Natural killer cell (primary cell): ENCODE measurements at regions not wholly inside any gene's neighbourhood (a gene's known extent, or its start where the extent isn't known, plus 50 kb on each side); places are given as distances from the start of the nearest gene placed in this dataset.

Experiments used
- ATAC-seq, 3 donors: fragments of 150-1000 bp in 2 of 3; fragments of 200-7000 bp in 1 of 3; cut with Tn5 transposase; 1 replicate in 1 of 3; 2 replicates in 2 of 3; pipeline ENCODE4 v1.10.0; 2021; ENCODE audit warnings: mild to moderate bottlenecking in 2 of 3, moderate library complexity in 2 of 3
- DNase-seq, 2 donors: peaks; one replicate each; pipeline versions ENCODE4 v3.0.0 to v3.0.0-alpha.2; 2013 to 2021; ENCODE audit warnings: mixed read lengths in 1 of 2
- H3K27ac ChIP-seq: one replicate; pipeline ENCODE4 v1.5.1; 2013; ENCODE audit warnings: mild to moderate bottlenecking, low read length
- H3K27me3 ChIP-seq: one replicate; pipeline ENCODE4 v1.6.1; 2013; ENCODE audit warnings: low read length; ENCODE audit not compliant: control insufficient read depth, insufficient read depth
- H3K36me3 ChIP-seq: one replicate; pipeline ENCODE4 v1.6.1; 2013; ENCODE audit warnings: low read length; ENCODE audit not compliant: control insufficient read depth, insufficient read depth
- H3K4me1 ChIP-seq: one replicate; pipeline ENCODE4 v1.6.1; 2013; ENCODE audit warnings: low read length; ENCODE audit not compliant: control insufficient read depth, insufficient read depth
- H3K4me3 ChIP-seq: one replicate; pipeline ENCODE4 v1.5.1; 2013; ENCODE audit warnings: low read length
- H3K9me3 ChIP-seq: one replicate; pipeline ENCODE4 v1.6.1; 2013; ENCODE audit warnings: low read length; ENCODE audit not compliant: control insufficient read depth, insufficient read depth
- H3K27ac Mint-ChIP-seq, 2 donors: one replicate each; pipeline ENCODE4 v1.8.0; 2022; ENCODE audit warnings: mild to moderate bottlenecking in 2 of 2, mixed read lengths in 2 of 2, moderate library complexity in 1 of 2
- H3K27me3 Mint-ChIP-seq, 2 donors: one replicate each; pipeline ENCODE4 v1.8.0; 2022; ENCODE audit warnings: low read depth in 2 of 2, mixed read lengths in 2 of 2
- H3K36me3 Mint-ChIP-seq: one replicate; pipeline ENCODE4 v1.8.0; 2022; ENCODE audit warnings: mixed read lengths
- H3K4me1 Mint-ChIP-seq, 2 donors: one replicate each; pipeline ENCODE4 v1.8.0; 2022; ENCODE audit warnings: mixed read lengths in 2 of 2
- H3K4me3 Mint-ChIP-seq: one replicate; pipeline ENCODE4 v1.8.0; 2022; ENCODE audit warnings: mild to moderate bottlenecking, moderate library complexity, mixed read lengths
- H3K9me3 Mint-ChIP-seq, 2 donors: one replicate each; pipeline ENCODE4 v1.8.0; 2022; ENCODE audit warnings: mixed read lengths in 2 of 2
- CTCF ChIP-seq: fragments of 200-600 bp; IDR thresholded peaks from one replicate; pipeline ENCODE4 v1.8.0; 2022; ENCODE audit warnings: antibody characterized with exemption
- WGBS: methylation state at CpG from one replicate; pipeline ENCODE4 v1.1.7; 2013; ENCODE audit warnings: missing lambda C conversion rate; ENCODE audit not compliant: insufficient coverage; 5-methylcytosine and 5-hydroxymethylcytosine counted together
- intact Hi-C: fragments of 100-400 bp; cut with micrococcal nuclease; formaldehyde crosslinking; loops from one replicate; pipeline ENCODE4 v1.14.2; 2022

GRCh38 chr12:130240831-130241590, 78.7 kb downstream of the FZD10 start:
- Histone ChIP-seq H3K27me3 (no peaks in the 10 kb centered on the region), H3K4me1 (no peaks in the 10 kb centered on the region), H3K27ac (no peak overlapping the region), H3K4me3 (no peak overlapping the region), H3K9me3 (peaks cover 3% of the 10 kb centered on the region), H3K36me3 (no peaks in the 10 kb centered on the region)
- ATAC-seq (no peak), DNase-seq (no peak)
- peaks cover 0 to 6% of the 10 kb centered on the region in 2 donors for H3K9me3 Mint-ChIP-seq
- 79% methylated on average over 13 of the region's 13 CpGs for WGBS
- intact Hi-C loops, result no loop called here
- TF ChIP-seq CTCF, result no peak
- H3K27me3 Mint-ChIP-seq, result no peaks in the 10 kb centered on the region
- no peak overlapping the region for H3K27ac Mint-ChIP-seq
- H3K4me1 Mint-ChIP-seq, result no peaks in the 10 kb centered on the region
- no peak overlapping the region for H3K4me3 Mint-ChIP-seq
- no peaks in the 10 kb centered on the region for H3K36me3 Mint-ChIP-seq

- no peaks in the 10 kb centered on the region for H3K27me3 Mint-ChIP-seq
- Histone ChIP-seq H3K27ac (no peak overlapping the region), H3K4me3 (no peak overlapping the region), H3K4me1 (no peaks in the 10 kb centered on the region), H3K27me3 (no peaks in the 10 kb centered on the region), H3K36me3 (no peaks in the 10 kb centered on the region), H3K9me3 (peaks cover 3% of the 10 kb centered on the region)
- H3K4me1 Mint-ChIP-seq, result no peaks in the 10 kb centered on the region
- whole genome bisulfite sequencing, result 77% methylated on average over 7 of the region's 7 CpGs
- no peak for TF ChIP-seq CTCF
- no peaks in the 10 kb centered on the region for H3K36me3 Mint-ChIP-seq
- no peak for DNase-seq
- H3K4me3 Mint-ChIP-seq, result no peak overlapping the region
- intact Hi-C loops, result no loop called here
- peaks cover 0 to 7% of the 10 kb centered on the region in 2 donors for H3K9me3 Mint-ChIP-seq
- no peak for ATAC-seq
- H3K27ac Mint-ChIP-seq, result no peak overlapping the region
Measured at GRCh38 chr12:130242506-130242905, 80.2 kb downstream of the FZD10 start.

DNA sequence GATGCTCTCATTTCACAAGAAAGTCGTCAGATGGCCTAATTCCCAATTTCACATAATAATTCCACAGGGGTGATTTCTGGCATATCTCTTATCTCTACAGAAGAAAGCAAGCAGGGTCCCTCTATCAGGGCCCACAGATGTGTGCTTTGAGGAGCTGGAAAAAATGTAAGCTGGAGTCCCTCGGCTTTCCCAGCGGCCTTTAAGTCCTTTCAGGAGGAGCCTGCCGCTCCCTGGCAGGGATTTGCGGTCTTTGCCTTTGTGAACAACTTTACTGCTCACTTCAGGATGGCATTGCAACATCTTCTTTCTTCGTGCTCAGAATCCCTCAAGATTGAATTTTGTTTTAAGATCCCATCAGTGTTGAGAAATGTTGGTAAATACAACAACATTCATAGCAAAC, 83.0 kb downstream of the FZD10 start:
- H3K27me3 ChIP-seq, result no peaks in the 10 kb centered on the region
- Mint-ChIP-seq H3K27me3 (no peaks in the 10 kb centered on the region), H3K4me3 (no peak overlapping the region), H3K36me3 (no peaks in the 10 kb centered on the region), H3K4me1 (no peaks in the 10 kb centered on the region), H3K9me3 (peaks cover 0 to 11% of the 10 kb centered on the region in 2 donors), H3K27ac (no peak overlapping the region)
- WGBS, result 81% methylated on average over 6 of the region's 6 CpGs
- ATAC-seq, result no peak
- no peak for DNase-seq
- H3K9me3 ChIP-seq, result peaks cover 4% of the 10 kb centered on the region
- no peak for TF ChIP-seq CTCF
- H3K4me1 ChIP-seq, result no peaks in the 10 kb centered on the region
- no peaks in the 10 kb centered on the region for H3K36me3 ChIP-seq
- H3K27ac ChIP-seq, result no peak overlapping the region
- intact Hi-C loops, result no loop called here
- H3K4me3 ChIP-seq, result no peak overlapping the region

- no peaks in the 10 kb centered on the region for H3K36me3 ChIP-seq
- WGBS, result 83% methylated on average over 3 of the region's 6 CpGs
- H3K9me3 Mint-ChIP-seq, result peaks cover 0 to 11% of the 10 kb centered on the region in 2 donors
- no peaks in the 10 kb centered on the region for H3K27me3 Mint-ChIP-seq
- H3K9me3 ChIP-seq, result peaks cover 3% of the 10 kb centered on the region
- no peaks in the 10 kb centered on the region for H3K27me3 ChIP-seq
- no peak overlapping the region for H3K4me3 Mint-ChIP-seq
- no peak for TF ChIP-seq CTCF
- no peak for ATAC-seq
- H3K4me1 ChIP-seq, result no peaks in the 10 kb centered on the region
- no peak overlapping the region for H3K27ac Mint-ChIP-seq
- intact Hi-C loops, result no loop called here
- no peak overlapping the region for H3K27ac ChIP-seq
- no peak overlapping the region for H3K4me3 ChIP-seq
- no peaks in the 10 kb centered on the region for H3K4me1 Mint-ChIP-seq
- no peaks in the 10 kb centered on the region for H3K36me3 Mint-ChIP-seq
- DNase-seq, result no peak
Measured at GRCh38 chr12:130246560-130246959, 84.3 kb downstream of the FZD10 start.
